ENCODE measurements at regions not wholly inside any gene's neighbourhood (a gene's known extent, or its start where the extent isn't known, plus 50 kb on each side); places are given as distances from the start of the nearest gene placed in this dataset.

DNA sequence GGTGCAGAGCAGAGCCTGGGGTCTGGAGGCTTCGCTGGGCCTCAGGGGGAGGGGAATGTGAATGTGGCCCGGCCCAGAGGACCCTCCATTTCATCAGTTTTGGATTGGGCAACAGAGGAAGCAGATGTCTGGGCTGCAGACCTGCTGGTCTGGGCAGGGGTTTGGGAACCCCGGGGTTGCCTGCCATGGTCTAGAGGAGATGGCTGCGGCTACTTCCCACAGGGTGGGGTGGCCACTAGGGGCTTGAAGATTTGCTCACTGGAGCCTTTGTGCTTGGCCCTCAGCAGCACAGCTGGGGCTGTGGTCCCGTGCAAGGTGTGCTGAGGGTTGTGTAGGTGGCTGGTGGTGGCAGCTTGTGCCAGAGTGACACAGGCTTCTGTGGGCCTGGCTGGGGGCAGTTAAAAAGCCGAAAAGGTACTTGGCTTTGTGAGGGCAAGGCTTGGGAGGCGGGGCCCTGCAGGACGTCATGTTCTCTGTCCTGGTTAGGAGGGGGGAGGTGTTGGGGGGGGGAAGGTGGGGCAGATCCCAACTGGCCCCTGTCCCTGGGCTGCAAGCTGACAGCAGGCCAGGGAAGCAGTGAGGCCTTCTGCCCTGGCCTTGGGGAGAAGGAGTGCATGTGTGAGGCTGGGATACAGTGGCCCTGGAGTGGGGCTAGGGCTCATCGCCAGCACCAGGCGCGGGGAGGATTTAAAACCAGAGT, 98.0 kb downstream of the KPNA2 start:
- no peak for TF ChIP-seq CTCF (IDR thresholded peaks at IDR 0.05; ENCODE audit: low read depth, low read length, poor library complexity, severe bottlenecking)
- no peak for TF ChIP-seq EZH2phosphoT487 (IDR thresholded peaks at IDR 0.05; ENCODE audit: borderline replicate concordance, low read length)
- Histone ChIP-seq H3K9me2 (replicated peaks; ENCODE audit: control insufficient read depth, low read length) (no peaks in the 10 kb centered on the region), H3K79me2 (ENCODE audit: control insufficient read depth, low read length) (no peaks in the 10 kb centered on the region), H3K4me1 (ENCODE audit: control insufficient read depth, low read length) (no peaks in the 10 kb centered on the region), H4K20me1 (ENCODE audit: control insufficient read depth, insufficient read depth, low read depth, low read length) (no peaks in the 10 kb centered on the region), H3K4me3 (ENCODE audit: low read length) (no peak overlapping the region), H3K9me3 (ENCODE audit: control insufficient read depth, insufficient read depth, low read length) (no peaks in the 10 kb centered on the region), H3K27me3 (ENCODE audit: control insufficient read depth, low read length) (no peaks in the 10 kb centered on the region), H3F3A (ENCODE audit: control insufficient read depth, insufficient read depth) (no peaks in the 10 kb centered on the region), H3K27ac (ENCODE audit: low read depth, low read length) (no peak overlapping the region), H3K36me3 (ENCODE audit: control insufficient read depth, low read length) (no peaks in the 10 kb centered on the region), H3K4me2 (ENCODE audit: low read length) (no peak overlapping the region)

GRCh38 chr17:68134046-68134637, 98.6 kb downstream of the KPNA2 start:
- Histone ChIP-seq H3K27me3 (ENCODE audit: control insufficient read depth, low read length) (no peaks in the 10 kb centered on the region), H3K4me1 (ENCODE audit: control insufficient read depth, low read length) (no peaks in the 10 kb centered on the region), H3K9me2 (replicated peaks; ENCODE audit: control insufficient read depth, low read length) (no peaks in the 10 kb centered on the region), H3K36me3 (ENCODE audit: control insufficient read depth, low read length) (no peaks in the 10 kb centered on the region), H3K9me3 (ENCODE audit: control insufficient read depth, insufficient read depth, low read length) (no peaks in the 10 kb centered on the region), H3K4me2 (ENCODE audit: low read length) (no peak overlapping the region), H3K4me3 (ENCODE audit: low read length) (no peak overlapping the region), H3F3A (ENCODE audit: control insufficient read depth, insufficient read depth) (no peaks in the 10 kb centered on the region), H3K79me2 (ENCODE audit: control insufficient read depth, low read length) (no peaks in the 10 kb centered on the region), H3K27ac (ENCODE audit: low read depth, low read length) (no peak overlapping the region), H4K20me1 (ENCODE audit: control insufficient read depth, insufficient read depth, low read depth, low read length) (no peaks in the 10 kb centered on the region)
- TF ChIP-seq CTCF (IDR thresholded peaks at IDR 0.05; ENCODE audit: low read depth, low read length, poor library complexity, severe bottlenecking) (no peak), EZH2phosphoT487 (IDR thresholded peaks at IDR 0.05; ENCODE audit: borderline replicate concordance, low read length) (no peak)

GRCh38 chr17:68134731-68135130, 99.2 kb downstream of the KPNA2 start:
- TF ChIP-seq CTCF (IDR thresholded peaks at IDR 0.05; ENCODE audit: low read depth, low read length, poor library complexity, severe bottlenecking) (no peak), EZH2phosphoT487 (IDR thresholded peaks at IDR 0.05; ENCODE audit: borderline replicate concordance, low read length) (no peak)
- H3K36me3 ChIP-seq (ENCODE audit: control insufficient read depth, low read length), result no peaks in the 10 kb centered on the region
- no peak overlapping the region for H3K27ac ChIP-seq (ENCODE audit: low read depth, low read length)
- H3F3A ChIP-seq (ENCODE audit: control insufficient read depth, insufficient read depth), result no peaks in the 10 kb centered on the region
- no peaks in the 10 kb centered on the region for H3K4me1 ChIP-seq (ENCODE audit: control insufficient read depth, low read length)
- H3K9me3 ChIP-seq (ENCODE audit: control insufficient read depth, insufficient read depth, low read length), result no peaks in the 10 kb centered on the region
- no peaks in the 10 kb centered on the region for H4K20me1 ChIP-seq (ENCODE audit: control insufficient read depth, insufficient read depth, low read depth, low read length)
- H3K9me2 ChIP-seq (replicated peaks; ENCODE audit: control insufficient read depth, low read length), result no peaks in the 10 kb centered on the region
- no peaks in the 10 kb centered on the region for H3K79me2 ChIP-seq (ENCODE audit: control insufficient read depth, low read length)
- no peak overlapping the region for H3K4me2 ChIP-seq (ENCODE audit: low read length)
- no peak overlapping the region for H3K4me3 ChIP-seq (ENCODE audit: low read length)
- no peaks in the 10 kb centered on the region for H3K27me3 ChIP-seq (ENCODE audit: control insufficient read depth, low read length)

Measured in DOHH2 (cell line).